Peyer's patch (tissue), 4 donors: ENCODE measurements at regions not wholly inside any gene's neighbourhood (a gene's known extent, or its start where the extent isn't known, plus 50 kb on each side); places are given as distances from the start of the nearest gene placed in this dataset.

Experiments used
- DNase-seq, 3 donors: peaks; one replicate each; pipeline ENCODE4 v3.0.0-alpha.2; 2017 to 2019
- H3K27ac ChIP-seq, 4 donors: fragments of 200-600 bp; sonication (generic); one replicate each; pipeline ENCODE4 v1.5.1; 2016 to 2019
- H3K27me3 ChIP-seq, 2 donors: fragments of 200-600 bp; sonication (generic); one replicate each; pipeline ENCODE4 v1.5.1; 2019
- H3K36me3 ChIP-seq, 3 donors: fragments of 200-600 bp; sonication (generic); one replicate each; pipeline ENCODE4 v1.5.1; 2016 to 2019
- H3K4me1 ChIP-seq, 4 donors: fragments of 200-600 bp; sonication (generic); one replicate each; pipeline ENCODE4 v1.5.1; 2016 to 2019
- H3K4me3 ChIP-seq, 4 donors: fragments of 200-600 bp; sonication (generic); 1 replicate in 3 of 4; 2 replicates in 1 of 4; pipeline ENCODE4 v1.5.1; 2016 to 2019; ENCODE audit warnings: mild to moderate bottlenecking in 1 of 4
- H3K9me3 ChIP-seq, 4 donors: fragments of 200-600 bp; sonication (generic); one replicate each; pipeline ENCODE4 v1.5.1; 2016 to 2019; ENCODE audit warnings: mild to moderate bottlenecking in 1 of 4
- CTCF ChIP-seq, 6 experiments: fragments of 450-650 bp in 4 of 6; fragments of 200-600 bp in 2 of 6; sonication (generic) in 1 of 6; IDR thresholded peaks; one replicate each; pipeline ENCODE4 v1.5.1; 2017 to 2019; ENCODE audit warnings: antibody characterized with exemption in 6 of 6, mild to moderate bottlenecking in 3 of 6, moderate library complexity in 1 of 6
- POLR2A ChIP-seq, 2 donors: fragments of 450-650 bp; IDR thresholded peaks; one replicate each; pipeline ENCODE4 v1.5.1; 2017; ENCODE audit warnings: antibody characterized with exemption in 2 of 2, mild to moderate bottlenecking in 2 of 2, moderate library complexity in 2 of 2

DNA sequence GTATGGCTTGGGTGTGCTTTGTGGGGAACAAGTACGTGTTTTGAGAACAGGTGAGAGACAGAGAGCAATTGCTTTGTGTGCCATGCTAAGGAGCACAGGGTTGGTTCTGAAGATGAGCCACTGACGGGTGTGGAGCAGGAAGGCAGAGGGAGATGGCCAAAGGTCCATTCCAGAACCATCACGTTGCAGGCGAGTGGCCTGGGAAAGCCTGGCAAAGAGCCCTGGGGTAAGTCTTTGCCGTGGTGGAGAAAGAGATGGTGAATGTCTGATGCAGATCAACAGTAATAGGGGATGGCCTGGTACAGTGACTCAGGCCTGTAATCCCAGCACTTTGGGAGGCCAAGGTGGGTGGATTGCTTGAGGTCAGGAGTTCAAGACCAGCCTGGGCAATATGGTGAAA lies 93.5 kb upstream of the ZNF521 start:
- no peaks in the 10 kb centered on the region for H3K9me3 ChIP-seq
- H3K36me3 ChIP-seq = no peaks in the 10 kb centered on the region
- no peak for DNase-seq
- no peaks in the 10 kb centered on the region for H3K27me3 ChIP-seq
- H3K4me3 ChIP-seq = no peak overlapping the region
- H3K4me1 ChIP-seq = no peaks in the 10 kb centered on the region
- TF ChIP-seq POLR2A (IDR thresholded peaks at IDR 0.05) (no peak), CTCF (IDR thresholded peaks at IDR 0.05) (no peak)
- H3K27ac ChIP-seq = no peak overlapping the region

DNA sequence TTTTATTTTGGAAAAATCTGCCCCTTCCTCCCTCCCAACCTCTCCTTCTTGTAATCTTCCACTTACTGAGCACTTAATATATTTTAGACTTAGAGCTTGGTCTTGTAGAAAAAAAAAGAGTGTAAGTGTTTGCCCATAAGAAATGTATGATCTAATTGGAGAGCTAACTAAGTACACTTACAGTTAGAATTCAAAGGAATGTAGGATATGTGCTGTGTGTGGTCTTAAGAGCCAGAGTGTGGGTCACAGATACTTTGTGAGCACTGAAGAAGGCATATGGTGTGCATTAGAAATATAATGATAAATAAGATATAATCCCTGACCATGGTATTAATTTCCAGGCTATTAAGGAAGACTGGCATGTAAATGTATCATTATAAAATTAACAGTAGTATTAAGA lies 91.8 kb upstream of the ZNF521 start:
- H3K27me3 ChIP-seq = no peaks in the 10 kb centered on the region
- no peak overlapping the region for H3K27ac ChIP-seq
- no peak for DNase-seq
- no peaks in the 10 kb centered on the region for H3K9me3 ChIP-seq
- H3K4me1 ChIP-seq = no peaks in the 10 kb centered on the region
- H3K36me3 ChIP-seq = no peaks in the 10 kb centered on the region
- no peak overlapping the region for H3K4me3 ChIP-seq
- no peak for TF ChIP-seq POLR2A (IDR thresholded peaks at IDR 0.05)
- TF ChIP-seq CTCF (IDR thresholded peaks at IDR 0.05) = no peak

DNA sequence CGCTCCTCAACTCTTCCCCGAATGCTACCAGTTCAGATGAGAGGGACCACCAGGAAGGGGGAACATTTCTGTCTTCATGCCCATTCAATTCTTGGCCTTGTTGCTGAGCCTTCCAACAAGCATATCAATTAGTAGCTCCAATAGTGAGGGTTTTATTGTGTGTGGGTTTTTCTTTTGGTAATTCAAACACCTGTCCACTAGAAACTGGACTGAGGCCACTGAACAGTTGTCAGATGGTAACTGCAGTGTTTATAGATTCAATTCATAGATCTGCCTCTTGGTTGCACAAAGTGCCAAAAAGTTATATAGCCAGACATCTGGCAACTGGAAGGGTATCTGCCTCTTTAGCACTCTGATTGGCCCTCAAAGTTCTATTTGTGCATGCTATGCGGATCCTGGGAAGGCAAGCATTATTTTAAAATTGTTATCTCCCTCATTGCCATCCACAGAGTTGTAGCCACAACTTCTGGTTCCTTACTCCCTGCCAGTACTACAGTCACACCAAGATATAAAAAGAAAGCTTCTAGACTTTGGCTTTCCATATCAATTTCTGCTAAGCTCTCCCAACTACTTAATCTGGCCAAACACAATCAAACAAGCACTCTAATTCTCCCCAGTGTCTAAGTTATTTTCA lies 83.3 kb upstream of the ZNF521 start:
- no peak overlapping the region for H3K4me3 ChIP-seq
- TF ChIP-seq POLR2A (IDR thresholded peaks at IDR 0.05) (no peak), CTCF (IDR thresholded peaks at IDR 0.05) (no peak)
- no peak overlapping the region for H3K27ac ChIP-seq
- no peaks in the 10 kb centered on the region for H3K9me3 ChIP-seq
- H3K4me1 ChIP-seq = no peaks in the 10 kb centered on the region
- no peaks in the 10 kb centered on the region for H3K36me3 ChIP-seq
- no peak for DNase-seq
- no peaks in the 10 kb centered on the region for H3K27me3 ChIP-seq

GRCh38 chr18:25434745-25435144 lies 82.8 kb upstream of the ZNF521 start:
- TF ChIP-seq POLR2A (IDR thresholded peaks at IDR 0.05) = no peak
- TF ChIP-seq CTCF (IDR thresholded peaks at IDR 0.05) = no peak

DNA sequence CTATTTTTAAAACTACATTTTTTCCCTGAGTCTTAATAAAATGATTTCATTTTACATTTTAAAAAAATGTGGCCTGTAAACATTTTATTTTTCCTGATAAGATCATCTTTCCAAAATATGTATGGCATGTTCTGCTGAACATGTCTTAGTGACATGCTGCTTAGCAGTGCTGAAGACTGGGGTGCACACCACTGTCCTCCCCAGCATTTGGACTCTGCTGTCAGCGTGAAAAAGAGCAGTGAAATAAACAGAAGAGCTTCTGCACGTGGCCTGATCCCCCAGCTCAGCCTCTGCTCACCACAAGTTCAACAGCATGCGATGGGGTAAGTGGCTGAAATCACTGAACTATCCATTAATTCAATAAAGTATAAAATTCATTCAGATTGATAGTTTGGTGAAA lies 81.6 kb upstream of the ZNF521 start:
- Histone ChIP-seq H3K27ac (no peak overlapping the region), H3K4me1 (no peaks in the 10 kb centered on the region), H3K27me3 (no peaks in the 10 kb centered on the region), H3K36me3 (no peaks in the 10 kb centered on the region), H3K9me3 (no peaks in the 10 kb centered on the region), H3K4me3 (no peak overlapping the region)
- TF ChIP-seq POLR2A (IDR thresholded peaks at IDR 0.05) (no peak), CTCF (IDR thresholded peaks at IDR 0.05) (no peak)
- no peak for DNase-seq

More at GRCh38 chr18:25434745-25435144, 82.8 kb upstream of the ZNF521 start:
- Histone ChIP-seq H3K27me3 (no peaks in the 10 kb centered on the region), H3K27ac (no peak overlapping the region), H3K4me3 (no peak overlapping the region), H3K9me3 (no peaks in the 10 kb centered on the region), H3K4me1 (no peaks in the 10 kb centered on the region), H3K36me3 (no peaks in the 10 kb centered on the region)
- DNase-seq = no peak

DNA sequence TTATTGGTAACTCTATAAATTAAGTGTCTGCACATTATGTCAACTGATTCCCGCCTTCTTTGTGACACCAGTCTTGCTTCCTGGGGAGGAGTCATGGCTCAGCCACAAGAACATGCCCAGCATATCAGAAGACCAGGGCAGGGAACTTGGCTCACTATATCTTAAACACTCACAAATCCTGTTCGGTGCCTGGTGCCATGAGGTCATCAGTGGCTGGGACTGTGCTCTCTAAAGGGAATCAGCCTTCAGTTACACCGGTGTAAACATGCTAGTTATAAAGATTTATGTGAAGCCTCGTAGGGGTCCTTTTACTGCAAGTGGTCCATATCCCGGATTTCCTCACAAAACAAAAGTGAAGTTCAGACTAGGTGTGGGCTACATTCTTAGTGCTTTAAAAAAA lies 73.1 kb upstream of the ZNF521 start:
- H3K27ac ChIP-seq = no peak overlapping the region
- TF ChIP-seq CTCF (IDR thresholded peaks at IDR 0.05) (no peak), POLR2A (IDR thresholded peaks at IDR 0.05) (no peak)
- no peaks in the 10 kb centered on the region for H3K36me3 ChIP-seq

More for the DNA sequence above, 73.1 kb upstream of the ZNF521 start:
- DNase-seq = no peak
- H3K9me3 ChIP-seq = no peaks in the 10 kb centered on the region
- no peaks in the 10 kb centered on the region for H3K27me3 ChIP-seq
- no peak overlapping the region for H3K4me3 ChIP-seq
- no peaks in the 10 kb centered on the region for H3K4me1 ChIP-seq
